Panc1 (cell line): ENCODE measurements at regions not wholly inside any gene's neighbourhood (a gene's known extent, or its start where the extent isn't known, plus 50 kb on each side); places are given as distances from the start of the nearest gene placed in this dataset.

Experiments used
- ATAC-seq: fragments of 200-7000 bp; cut with Tn5 transposase; 2 replicates; pipeline ENCODE4 v1.9.1; 2020; ENCODE audit warnings: mild to moderate bottlenecking, moderate library complexity
- BruUV-seq: library from RNA; stranded (reverse); fragments of 400-500 nt; replicated peaks from 2 replicates; lab custom pipeline; 2021; lab: Mats Ljungman, UMichigan
- CTCF ChIA-PET: fragments of 300-600 bp; sonication (Branson Sonifier 250); formaldehyde crosslinking; loops from one replicate; lab custom pipeline; 2022; ENCODE audit warnings: antibody characterized with exemption; lab: Charles Lee
- POLR2A ChIA-PET: fragments of 300-600 bp; sonication (Branson Sonifier 250); formaldehyde crosslinking; loops from one replicate; lab custom pipeline; 2022; ENCODE audit warnings: antibody characterized with exemption; lab: Charles Lee
- DNase-seq: peaks from one replicate; pipeline ENCODE4 v3.0.0-alpha.2; 2010; ENCODE audit warnings: low read depth, low spot score
- H3K27ac ChIP-seq: 2 replicates; pipeline ENCODE4 v1.5.1; 2011; ENCODE audit warnings: mild to moderate bottlenecking, low read length, inconsistent platforms
- H3K27me3 ChIP-seq: fragments of 200-500 bp; sonication (Bioruptor generic); 2 replicates; pipeline ENCODE4 v1.6.0; 2014; ENCODE audit warnings: low read length, inconsistent platforms; ENCODE audit not compliant: control insufficient read depth, insufficient read depth
- H3K36me3 ChIP-seq: fragments of 200-500 bp; sonication (Bioruptor generic); 2 replicates; pipeline ENCODE4 v1.5.1; 2014; ENCODE audit warnings: inconsistent platforms, mild to moderate bottlenecking, low read length, moderate library complexity; ENCODE audit not compliant: control insufficient read depth, insufficient read depth
- H3K4me1 ChIP-seq: 2 replicates; pipeline ENCODE4 v1.5.1; 2011; ENCODE audit warnings: inconsistent platforms, mild to moderate bottlenecking, low read length, moderate library complexity; ENCODE audit not compliant: control insufficient read depth, insufficient read depth
- H3K4me3 ChIP-seq, 2 experiments: 2 replicates each; pipeline ENCODE4 v1.5.1; 2011 to 2012; ENCODE audit warnings: low read depth in 2 of 2, low read length in 2 of 2, mild to moderate bottlenecking in 2 of 2, inconsistent platforms in 1 of 2, moderate library complexity in 1 of 2
- H3K9me3 ChIP-seq: fragments of 200-500 bp; sonication (Bioruptor generic); 2 replicates; pipeline ENCODE4 v1.5.1; 2014; ENCODE audit warnings: low read depth, mild to moderate bottlenecking, inconsistent platforms, low read length, moderate library complexity; ENCODE audit not compliant: control insufficient read depth, insufficient read depth
- POLR2AphosphoS5 ChIP-seq: IDR thresholded peaks from 2 replicates; pipeline ENCODE4 v1.6.1; 2012; ENCODE audit warnings: mild to moderate bottlenecking, low read depth, low read length, moderate library complexity
- SIN3A ChIP-seq: IDR thresholded peaks from 2 replicates; pipeline ENCODE4 v1.6.1; 2012; ENCODE audit warnings: low read depth, mild to moderate bottlenecking, low read length, moderate library complexity, borderline replicate concordance; ENCODE audit not compliant: insufficient read depth
- TCF7L2 ChIP-seq: IDR thresholded peaks from 2 replicates; pipeline ENCODE4 v1.6.1; 2011; ENCODE audit warnings: mild to moderate bottlenecking, low read depth, low read length, inconsistent platforms
- in situ Hi-C: cut with HindIII; loops from 2 replicates; pipeline ENCODE4 v1.10.0; 2016; ENCODE audit warnings: low sequenced_read_pairs, low pct_unique_long_range_greater_than_20kb
- intact Hi-C: fragments of 100-400 bp; cut with micrococcal nuclease; formaldehyde crosslinking; loops from one replicate; pipeline ENCODE4 v1.10.0; 2022; ENCODE audit not compliant: unreplicated experiment
- TF ChIP-seq, protein P1 (sequence below), 2 experiments: IDR thresholded peaks; 2 replicates each; pipeline ENCODE4 v1.6.1; 2011 to 2012; ENCODE audit warnings: low read depth in 2 of 2, control low read depth in 1 of 2, low read length in 1 of 2, mild to moderate bottlenecking in 1 of 2, moderate library complexity in 1 of 2; ENCODE audit not compliant: insufficient read depth in 1 of 2
- TF ChIP-seq, protein P2 (sequence below): fragments of 450-650 bp; IDR thresholded peaks from 2 replicates; pipeline ENCODE4 v1.5.1; 2017; ENCODE audit warnings: mild to moderate bottlenecking

- in situ Hi-C loops: no loop called here
- BruUV-seq: no TSS peak
- H3K4me3 ChIP-seq: no peak overlapping the region
- CTCF ChIA-PET: no interaction called here
- no peaks in the 10 kb centered on the region for H3K4me1 ChIP-seq
- H3K36me3 ChIP-seq: no peaks in the 10 kb centered on the region
- no peak for DNase-seq
- intact Hi-C loops: no loop called here
- H3K27ac ChIP-seq: no peak overlapping the region
- POLR2A ChIA-PET: no interaction called here
- ATAC-seq: no peak
- no peaks in the 10 kb centered on the region for H3K9me3 ChIP-seq
- TF ChIP-seq POLR2AphosphoS5 (no peak), SIN3A (no peak), TCF7L2 (no peak)
- TF ChIP-seq, protein P1, sequence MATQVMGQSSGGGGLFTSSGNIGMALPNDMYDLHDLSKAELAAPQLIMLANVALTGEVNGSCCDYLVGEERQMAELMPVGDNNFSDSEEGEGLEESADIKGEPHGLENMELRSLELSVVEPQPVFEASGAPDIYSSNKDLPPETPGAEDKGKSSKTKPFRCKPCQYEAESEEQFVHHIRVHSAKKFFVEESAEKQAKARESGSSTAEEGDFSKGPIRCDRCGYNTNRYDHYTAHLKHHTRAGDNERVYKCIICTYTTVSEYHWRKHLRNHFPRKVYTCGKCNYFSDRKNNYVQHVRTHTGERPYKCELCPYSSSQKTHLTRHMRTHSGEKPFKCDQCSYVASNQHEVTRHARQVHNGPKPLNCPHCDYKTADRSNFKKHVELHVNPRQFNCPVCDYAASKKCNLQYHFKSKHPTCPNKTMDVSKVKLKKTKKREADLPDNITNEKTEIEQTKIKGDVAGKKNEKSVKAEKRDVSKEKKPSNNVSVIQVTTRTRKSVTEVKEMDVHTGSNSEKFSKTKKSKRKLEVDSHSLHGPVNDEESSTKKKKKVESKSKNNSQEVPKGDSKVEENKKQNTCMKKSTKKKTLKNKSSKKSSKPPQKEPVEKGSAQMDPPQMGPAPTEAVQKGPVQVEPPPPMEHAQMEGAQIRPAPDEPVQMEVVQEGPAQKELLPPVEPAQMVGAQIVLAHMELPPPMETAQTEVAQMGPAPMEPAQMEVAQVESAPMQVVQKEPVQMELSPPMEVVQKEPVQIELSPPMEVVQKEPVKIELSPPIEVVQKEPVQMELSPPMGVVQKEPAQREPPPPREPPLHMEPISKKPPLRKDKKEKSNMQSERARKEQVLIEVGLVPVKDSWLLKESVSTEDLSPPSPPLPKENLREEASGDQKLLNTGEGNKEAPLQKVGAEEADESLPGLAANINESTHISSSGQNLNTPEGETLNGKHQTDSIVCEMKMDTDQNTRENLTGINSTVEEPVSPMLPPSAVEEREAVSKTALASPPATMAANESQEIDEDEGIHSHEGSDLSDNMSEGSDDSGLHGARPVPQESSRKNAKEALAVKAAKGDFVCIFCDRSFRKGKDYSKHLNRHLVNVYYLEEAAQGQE (IDR thresholded peaks at IDR 0.05; ENCODE audit: insufficient read depth in 1 of 2, low read depth in 2 of 2, low read length in 1 of 2): no peak
- TF ChIP-seq, protein P2, sequence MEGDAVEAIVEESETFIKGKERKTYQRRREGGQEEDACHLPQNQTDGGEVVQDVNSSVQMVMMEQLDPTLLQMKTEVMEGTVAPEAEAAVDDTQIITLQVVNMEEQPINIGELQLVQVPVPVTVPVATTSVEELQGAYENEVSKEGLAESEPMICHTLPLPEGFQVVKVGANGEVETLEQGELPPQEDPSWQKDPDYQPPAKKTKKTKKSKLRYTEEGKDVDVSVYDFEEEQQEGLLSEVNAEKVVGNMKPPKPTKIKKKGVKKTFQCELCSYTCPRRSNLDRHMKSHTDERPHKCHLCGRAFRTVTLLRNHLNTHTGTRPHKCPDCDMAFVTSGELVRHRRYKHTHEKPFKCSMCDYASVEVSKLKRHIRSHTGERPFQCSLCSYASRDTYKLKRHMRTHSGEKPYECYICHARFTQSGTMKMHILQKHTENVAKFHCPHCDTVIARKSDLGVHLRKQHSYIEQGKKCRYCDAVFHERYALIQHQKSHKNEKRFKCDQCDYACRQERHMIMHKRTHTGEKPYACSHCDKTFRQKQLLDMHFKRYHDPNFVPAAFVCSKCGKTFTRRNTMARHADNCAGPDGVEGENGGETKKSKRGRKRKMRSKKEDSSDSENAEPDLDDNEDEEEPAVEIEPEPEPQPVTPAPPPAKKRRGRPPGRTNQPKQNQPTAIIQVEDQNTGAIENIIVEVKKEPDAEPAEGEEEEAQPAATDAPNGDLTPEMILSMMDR: no peak
- no peaks in the 10 kb centered on the region for H3K27me3 ChIP-seq
Observed at GRCh38 chr2:143877876-143878530, 641.9 kb downstream of the ZEB2 start.

- no peaks in the 10 kb centered on the region for H3K27me3 ChIP-seq
- ChIA-PET CTCF (no interaction called here), POLR2A (no interaction called here)
- H3K9me3 ChIP-seq: 0 out of 2 replicates have a peak, but pooled peaks cover 2% of the 10 kb centered on the region
- TF ChIP-seq, protein P2: no peak
- TF ChIP-seq, protein P1 (IDR thresholded peaks at IDR 0.05; ENCODE audit: insufficient read depth in 1 of 2, low read depth in 2 of 2, low read length in 1 of 2): no peak
- TF ChIP-seq POLR2AphosphoS5: no peak
- no peak for TF ChIP-seq SIN3A
- no peak for TF ChIP-seq TCF7L2
- H3K36me3 ChIP-seq: no peaks in the 10 kb centered on the region
- H3K27ac ChIP-seq: no peak overlapping the region
- BruUV-seq: no TSS peak
- no peak overlapping the region for H3K4me3 ChIP-seq
- intact Hi-C loops: no loop called here
- in situ Hi-C loops: no loop called here
- no peaks in the 10 kb centered on the region for H3K4me1 ChIP-seq
- DNase-seq (no peak), ATAC-seq (no peak)
Observed at GRCh38 chr2:143877056-143877455, 642.9 kb downstream of the ZEB2 start.
